ENCODE measurements at regions not wholly inside any gene's neighbourhood (a gene's known extent, or its start where the extent isn't known, plus 50 kb on each side); places are given as distances from the start of the nearest gene placed in this dataset.

- FAIRE-seq (no peak), DNase-seq (ENCODE audit: low read depth, low spot score) (no peak)
- Histone ChIP-seq H2AFZ (ENCODE audit: control insufficient read depth, low read length) (no peak overlapping the region), H3K9me1 (ENCODE audit: control insufficient read depth, extremely low read depth, insufficient read depth, low read length) (no peaks in the 10 kb centered on the region), H3K27ac (ENCODE audit: control insufficient read depth, insufficient read depth, low read length) (no peak overlapping the region), H3K4me1 (ENCODE audit: control insufficient read depth, extremely low read depth, insufficient read depth, low read length) (no peaks in the 10 kb centered on the region), H4K20me1 (ENCODE audit: control insufficient read depth, extremely low read depth, insufficient read depth, low read length) (no peaks in the 10 kb centered on the region), H3K4me3 (ENCODE audit: control insufficient read depth in 2 of 3, extremely low read depth in 1 of 3, insufficient read depth in 2 of 3, low read depth in 1 of 3, low read length in 3 of 3) (no peak overlapping the region), H3K27me3 (ENCODE audit: control insufficient read depth, extremely low read depth, insufficient read depth, low read length) (no peaks in the 10 kb centered on the region), H3K4me2 (ENCODE audit: control insufficient read depth, extremely low read depth, insufficient read depth, low read depth, low read length) (no peak overlapping the region), H3K9me3 (ENCODE audit: control insufficient read depth, low read depth, low read length) (no peaks in the 10 kb centered on the region), H3K79me2 (ENCODE audit: control insufficient read depth, insufficient read depth, low read length) (no peaks in the 10 kb centered on the region), H3K9ac (ENCODE audit: control insufficient read depth, extremely low read depth, insufficient read depth, low read length) (no peak overlapping the region), H3K36me3 (ENCODE audit: control insufficient read depth in 2 of 2, extremely low read depth in 1 of 2, insufficient read depth in 2 of 2, low read length in 2 of 2) (no peaks in the 10 kb centered on the region)
- no peak for TF ChIP-seq EZH2 (IDR thresholded peaks at IDR 0.05; ENCODE audit: low read length)
- TF ChIP-seq CTCF (optimal IDR thresholded peaks at IDR 0.05 in 1 of 3, IDR thresholded peaks at IDR 0.05 in 1 of 3, conservative IDR thresholded peaks at IDR 0.05 in 1 of 3; ENCODE audit: extremely low read depth in 1 of 3, insufficient read depth in 2 of 3, low read length in 3 of 3): no peak
- dilution Hi-C loops (cut with MboI; ENCODE audit: extremely low pct_ligation_motif_present, low sequenced_read_pairs): no loop called here
These were observed 103.2 kb downstream of the BTBD3 start for GRCh38 chr20:12020846-12021245.

GRCh38 chr20:12022126-12022525 is 104.4 kb downstream of the BTBD3 start:
- Histone ChIP-seq H4K20me1 (ENCODE audit: control insufficient read depth, extremely low read depth, insufficient read depth, low read length) (no peaks in the 10 kb centered on the region), H3K4me1 (ENCODE audit: control insufficient read depth, extremely low read depth, insufficient read depth, low read length) (no peaks in the 10 kb centered on the region), H3K9ac (ENCODE audit: control insufficient read depth, extremely low read depth, insufficient read depth, low read length) (no peak overlapping the region), H3K4me3 (ENCODE audit: control insufficient read depth in 2 of 3, extremely low read depth in 1 of 3, insufficient read depth in 2 of 3, low read depth in 1 of 3, low read length in 3 of 3) (no peak overlapping the region), H3K27ac (ENCODE audit: control insufficient read depth, insufficient read depth, low read length) (no peak overlapping the region), H3K27me3 (ENCODE audit: control insufficient read depth, extremely low read depth, insufficient read depth, low read length) (no peaks in the 10 kb centered on the region), H3K4me2 (ENCODE audit: control insufficient read depth, extremely low read depth, insufficient read depth, low read depth, low read length) (no peak overlapping the region), H3K36me3 (ENCODE audit: control insufficient read depth in 2 of 2, extremely low read depth in 1 of 2, insufficient read depth in 2 of 2, low read length in 2 of 2) (no peaks in the 10 kb centered on the region), H3K9me1 (ENCODE audit: control insufficient read depth, extremely low read depth, insufficient read depth, low read length) (no peaks in the 10 kb centered on the region), H2AFZ (ENCODE audit: control insufficient read depth, low read length) (no peak overlapping the region), H3K79me2 (ENCODE audit: control insufficient read depth, insufficient read depth, low read length) (no peaks in the 10 kb centered on the region), H3K9me3 (ENCODE audit: control insufficient read depth, low read depth, low read length) (no peaks in the 10 kb centered on the region)
- DNase-seq (ENCODE audit: low read depth, low spot score): no peak
- dilution Hi-C loops (cut with MboI; ENCODE audit: extremely low pct_ligation_motif_present, low sequenced_read_pairs): no loop called here
- TF ChIP-seq EZH2 (IDR thresholded peaks at IDR 0.05; ENCODE audit: low read length) (no peak), CTCF (optimal IDR thresholded peaks at IDR 0.05 in 1 of 3, IDR thresholded peaks at IDR 0.05 in 1 of 3, conservative IDR thresholded peaks at IDR 0.05 in 1 of 3; ENCODE audit: extremely low read depth in 1 of 3, insufficient read depth in 2 of 3, low read length in 3 of 3) (no peak)
- FAIRE-seq: no peak
